Left renal cortex interstitium (tissue), 4 donors: ENCODE measurements at regions not wholly inside any gene's neighbourhood (a gene's known extent, or its start where the extent isn't known, plus 50 kb on each side); places are given as distances from the start of the nearest gene placed in this dataset.
"Not testable (repeated sequence)": the region's sequence is repeated elsewhere in the genome, so short reads cannot be mapped to it uniquely, and the experiment has no call there.

Experiments used
- DNase-seq, 4 donors: peaks; one replicate each; pipeline ENCODE4 v3.0.0-alpha.2; 2013; ENCODE audit warnings: low read depth in 4 of 4, low spot score in 2 of 4, missing footprints in 1 of 4

DNA sequence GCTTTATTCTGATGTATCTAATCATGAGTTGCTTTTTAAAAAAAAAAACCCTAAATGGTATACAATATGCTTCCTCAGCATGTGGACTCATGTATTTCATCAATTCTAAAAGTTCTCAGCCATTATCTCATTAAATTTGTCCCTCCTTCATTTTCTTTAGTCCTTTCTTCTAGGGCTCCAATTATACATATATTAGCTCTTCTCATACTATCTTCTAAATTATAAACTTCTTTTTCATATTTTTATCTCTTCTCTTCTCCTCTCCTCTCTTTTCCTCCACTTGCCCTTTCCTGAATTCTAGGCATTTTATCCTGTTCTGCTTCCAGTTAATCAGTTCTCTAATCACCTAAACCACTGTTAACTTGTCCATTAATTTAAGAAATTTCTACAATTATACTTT, 55.0 kb upstream of the IL33 start:
- no peak for DNase-seq

- DNase-seq = no peak
These were observed 62.2 kb upstream of the IL33 start for GRCh38 chr9:6153425-6153824.

GRCh38 chr9:6152788-6153187, 62.8 kb upstream of the IL33 start:
- DNase-seq = no peak

DNA sequence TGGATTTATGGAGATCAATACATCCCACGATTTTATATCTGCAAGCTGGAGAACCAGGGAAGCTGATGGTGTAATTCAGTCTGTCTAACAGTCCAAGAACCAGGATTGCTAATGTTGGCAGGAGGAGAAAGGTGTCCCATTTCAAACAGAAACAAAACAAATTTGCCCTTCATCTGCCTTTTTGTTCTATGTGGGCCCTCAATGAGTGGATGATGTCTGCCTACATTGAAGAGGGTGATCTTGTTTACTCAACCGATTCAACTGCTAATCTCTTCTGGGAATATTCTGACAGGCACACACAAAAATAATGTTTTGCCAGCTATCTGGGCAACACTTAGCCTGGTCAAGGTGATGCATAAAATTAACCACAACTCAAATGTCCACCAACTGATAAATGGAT, 65.1 kb upstream of the IL33 start:
- DNase-seq = no peak

DNA sequence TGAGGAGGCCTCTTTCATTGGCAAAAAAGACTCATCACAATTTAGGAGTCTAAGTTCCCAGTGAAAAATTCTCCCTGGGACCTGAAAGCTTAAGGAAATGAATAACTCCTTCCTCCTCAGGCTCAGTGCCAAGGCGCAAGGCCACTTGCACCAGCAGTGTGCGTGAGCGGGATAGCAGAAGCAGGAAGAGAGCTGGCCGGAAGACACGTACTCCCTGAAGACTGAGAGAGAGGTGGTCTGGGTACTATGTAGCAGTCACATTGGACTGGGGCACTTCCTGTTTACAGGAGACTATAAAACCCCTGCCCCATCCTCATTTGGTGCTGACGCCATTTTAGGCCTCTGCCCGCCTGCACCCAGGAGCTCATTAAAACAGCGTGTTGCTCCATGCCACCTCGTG, 66.3 kb upstream of the IL33 start:
- no peak for DNase-seq

GRCh38 chr9:6147846-6148245, 67.8 kb upstream of the IL33 start:
- DNase-seq = no peak

DNA sequence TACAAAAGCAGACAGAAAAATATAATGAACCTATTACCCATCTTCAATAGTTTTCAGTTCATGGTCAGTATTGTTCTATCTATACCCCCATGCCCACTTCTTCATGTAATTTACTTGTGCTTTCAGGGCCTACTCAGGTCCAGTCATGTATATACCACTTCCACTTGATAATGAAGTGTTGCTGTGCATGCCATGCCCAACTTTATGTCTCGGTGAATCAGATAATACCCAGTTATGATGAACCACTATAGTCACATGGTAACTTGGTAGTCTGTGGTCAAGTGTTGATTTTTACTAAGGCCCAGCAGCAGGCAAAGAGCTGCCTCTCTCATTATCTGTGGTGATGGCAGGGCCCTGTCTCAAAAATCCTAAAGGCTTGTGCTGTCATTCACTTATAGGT, 70.7 kb upstream of the IL33 start:
- no peak for DNase-seq

DNA sequence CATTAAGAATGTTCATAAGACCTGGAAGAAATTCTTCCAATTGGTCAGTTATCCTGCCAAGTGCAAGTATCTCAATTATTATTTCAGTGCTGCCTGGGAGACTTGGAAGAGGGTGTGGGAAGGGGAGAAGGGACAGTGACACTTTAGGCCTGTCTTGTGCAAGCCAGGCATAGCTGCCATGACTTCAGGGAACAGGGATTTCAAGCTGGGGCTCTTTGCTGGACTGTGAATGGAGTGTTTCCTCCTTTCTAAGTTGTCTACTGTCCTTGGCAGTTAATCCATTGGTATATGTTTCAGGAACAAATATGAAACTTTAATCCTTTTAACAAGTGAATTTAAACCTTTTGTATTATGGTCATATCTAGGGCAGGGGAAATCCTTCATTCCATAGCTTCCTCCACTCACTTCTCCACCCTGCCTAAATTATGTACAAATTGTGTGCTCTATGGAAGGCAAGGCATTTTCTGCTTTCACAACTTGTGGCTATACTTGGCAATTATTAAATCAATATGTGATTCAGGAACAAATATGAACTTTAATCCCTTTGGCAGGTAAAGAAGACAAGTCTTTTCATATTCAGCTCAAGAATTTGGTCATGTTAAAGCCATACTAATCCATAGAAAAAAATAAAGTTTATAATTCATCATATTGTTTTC, 72.7 kb upstream of the IL33 start:
- no peak for DNase-seq

- not testable (repeated sequence) for DNase-seq
These were observed 79.8 kb upstream of the IL33 start for GRCh38 chr9:6135780-6136179.

GRCh38 chr9:6134661-6135180, 80.9 kb upstream of the IL33 start:
- no peak for DNase-seq

GRCh38 chr9:6133346-6134063, 82.1 kb upstream of the IL33 start:
- DNase-seq = no peak

DNA sequence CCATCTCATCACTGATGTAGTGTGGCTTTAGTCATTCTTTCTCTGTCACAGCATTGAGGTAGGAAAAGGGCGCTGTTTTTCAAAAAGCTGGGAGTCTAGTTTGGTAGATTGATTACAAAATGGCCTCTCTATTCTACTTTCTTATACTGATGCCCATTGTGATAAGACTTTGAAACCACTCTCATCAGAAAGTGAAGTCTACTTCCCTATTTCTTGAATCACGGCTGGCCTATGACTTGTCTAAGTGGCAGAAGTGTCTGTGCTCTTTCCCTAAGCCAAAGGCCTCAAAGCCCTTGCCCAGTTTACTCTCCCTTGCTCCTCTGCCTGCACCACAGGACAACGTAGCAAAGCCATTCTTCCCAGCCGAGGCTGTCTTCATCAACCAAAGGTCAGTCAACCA, 83.0 kb upstream of the IL33 start:
- no peak for DNase-seq

DNA sequence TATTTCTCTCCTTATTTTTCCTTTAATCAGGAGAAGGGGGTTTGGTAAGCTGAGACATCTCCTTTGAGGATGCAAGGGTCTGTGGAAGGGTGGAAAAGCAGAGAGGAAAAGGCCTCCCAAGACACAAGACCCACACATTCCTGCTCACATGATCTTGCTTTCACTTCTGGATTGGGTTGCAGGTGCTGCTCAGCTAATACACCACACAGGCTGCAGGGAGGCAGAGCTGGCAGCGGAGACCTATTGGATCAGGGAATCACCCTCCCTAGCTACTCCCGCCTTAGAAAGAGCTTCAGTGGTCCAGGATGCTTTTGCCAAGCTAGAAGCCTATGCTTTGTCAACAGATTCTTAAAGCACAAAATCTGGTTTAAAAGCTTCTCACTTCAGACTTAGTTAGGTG, 87.6 kb upstream of the IL33 start:
- no peak for DNase-seq

DNA sequence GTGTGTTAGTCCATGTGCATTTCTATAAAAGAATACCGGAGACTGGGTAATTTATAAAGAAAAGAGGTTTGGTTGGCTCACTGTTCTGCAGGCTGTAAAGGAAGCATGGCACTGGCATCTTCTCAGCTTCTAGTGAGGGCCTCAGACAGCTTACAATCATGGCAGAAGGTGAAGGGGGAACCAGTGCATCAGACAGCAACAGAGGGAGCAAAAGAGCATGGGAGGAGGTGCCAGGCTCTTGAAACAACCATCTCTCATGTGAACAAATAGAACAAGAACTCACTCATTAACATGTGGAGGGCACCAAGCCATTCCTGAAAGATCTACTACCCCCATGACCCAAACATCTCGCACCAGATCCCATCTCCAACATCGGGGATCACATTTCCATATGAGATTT, 89.2 kb upstream of the IL33 start:
- no peak for DNase-seq

DNA sequence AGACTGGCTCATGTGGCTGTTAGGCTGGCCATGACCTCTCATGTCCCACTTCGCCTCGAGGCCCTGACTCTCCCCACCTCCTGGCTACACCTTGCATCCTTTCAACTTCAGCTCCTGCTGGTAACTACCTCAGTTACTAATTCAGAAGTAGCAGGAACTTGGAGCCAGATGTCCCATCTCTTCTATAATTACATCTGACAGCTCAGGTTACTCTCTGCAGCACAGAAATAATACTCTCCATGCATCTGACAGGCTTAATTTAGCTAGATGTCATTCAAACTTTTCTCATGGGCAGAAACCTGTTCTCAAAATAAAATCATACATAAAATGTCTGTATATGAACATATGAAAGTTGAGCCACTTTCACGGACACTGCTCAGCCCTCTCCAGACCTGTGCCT, 92.2 kb upstream of the IL33 start:
- DNase-seq = no peak

DNA sequence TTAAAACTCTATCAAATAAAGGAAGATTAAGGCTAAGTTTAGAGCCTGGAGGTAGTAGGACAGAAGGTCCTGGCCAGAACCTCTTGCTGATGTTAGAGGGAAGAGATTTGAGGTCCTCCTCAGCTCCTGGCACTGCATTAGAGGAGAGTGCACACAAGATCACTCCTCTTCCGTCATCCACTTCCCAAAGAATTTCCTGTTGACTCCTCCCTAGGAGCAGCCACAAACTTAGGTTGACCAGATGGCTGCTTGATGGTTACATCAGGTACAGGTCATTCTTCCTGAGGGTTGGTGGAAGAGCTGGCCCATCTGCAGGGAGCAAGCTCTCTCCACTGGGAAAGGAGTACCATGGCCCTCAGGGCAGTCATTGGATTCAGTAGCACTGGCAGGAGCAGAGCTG, 93.9 kb upstream of the IL33 start:
- DNase-seq = no peak

DNA sequence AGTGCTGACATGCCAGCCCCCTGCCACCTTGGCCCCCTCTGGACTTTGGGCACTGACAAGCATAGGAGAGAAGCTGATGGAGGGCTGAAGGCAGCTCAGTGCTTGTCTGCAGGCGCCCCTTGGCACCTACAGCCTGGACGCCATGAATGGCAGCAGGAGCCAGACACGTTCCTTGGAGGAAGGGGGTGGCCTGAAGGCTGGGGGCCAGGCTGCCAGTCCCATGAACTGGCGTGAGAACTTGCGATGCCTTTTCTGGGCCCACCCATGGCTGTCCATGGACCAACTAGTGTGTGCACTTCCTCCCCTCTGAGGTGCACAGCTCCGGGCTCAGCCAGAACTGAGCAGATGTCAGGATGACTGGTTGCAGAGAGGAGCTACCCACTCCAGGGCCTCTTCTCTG, 99.0 kb upstream of the RANBP6 start:
- no peak for DNase-seq

GRCh38 chr9:6113819-6114218, 98.4 kb upstream of the RANBP6 start:
- no peak for DNase-seq

DNA sequence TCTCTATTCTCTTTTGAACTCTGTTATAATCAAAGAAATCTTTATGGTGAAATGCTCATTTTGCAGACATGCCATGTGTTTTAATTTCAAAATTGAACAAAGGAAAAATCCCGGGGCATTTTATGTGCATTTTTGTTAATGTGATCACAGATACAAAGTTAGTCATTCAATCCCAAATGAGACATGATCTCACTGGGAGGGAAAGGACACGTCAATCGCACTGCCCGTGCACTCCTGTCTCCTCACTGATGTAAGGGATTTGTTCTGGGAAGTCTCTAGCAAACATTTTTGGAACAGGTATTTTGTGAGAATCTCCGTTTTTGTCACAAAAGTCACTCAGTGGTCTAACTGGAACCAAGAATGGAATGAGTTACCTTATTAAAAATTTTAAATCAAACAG, 97.9 kb upstream of the RANBP6 start:
- DNase-seq = no peak

DNA sequence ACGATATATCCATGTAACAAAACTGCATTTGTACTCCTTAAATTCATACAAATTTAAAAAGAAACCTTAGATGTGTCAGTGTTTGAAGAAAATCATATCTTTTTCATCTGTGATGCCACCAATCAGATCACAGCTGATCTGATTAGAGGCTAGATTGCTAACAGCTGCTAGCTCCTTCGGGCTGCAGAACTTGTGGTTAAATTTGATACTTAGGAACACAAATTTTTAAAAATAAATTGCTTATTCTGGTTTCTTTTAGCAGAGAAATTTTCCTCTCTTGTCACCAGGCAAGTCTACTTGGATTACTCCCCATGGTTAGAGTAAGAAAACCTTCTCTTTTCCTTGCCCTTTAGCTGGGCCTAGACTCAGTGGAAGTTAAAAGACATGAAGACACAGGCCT, 94.6 kb upstream of the RANBP6 start:
- DNase-seq = no peak

DNA sequence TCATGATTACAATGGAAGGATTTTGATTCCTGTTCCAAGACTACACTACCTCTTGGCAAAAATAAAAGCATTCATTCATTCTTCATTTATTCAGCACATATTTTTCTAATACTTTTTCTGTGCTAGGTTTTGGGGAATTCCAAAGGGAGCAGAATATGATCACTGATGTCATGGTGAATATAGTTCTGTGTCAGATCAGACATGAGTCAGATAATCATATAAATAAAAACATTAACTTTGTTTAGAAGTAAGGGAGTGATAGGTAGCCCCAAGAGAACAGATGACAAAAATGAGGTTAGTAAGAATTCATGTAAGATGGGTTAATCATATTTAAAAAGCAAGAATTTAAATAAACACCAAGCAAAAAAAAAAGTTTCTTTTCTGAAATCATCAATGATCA, 94.1 kb upstream of the RANBP6 start:
- DNase-seq = no peak

DNA sequence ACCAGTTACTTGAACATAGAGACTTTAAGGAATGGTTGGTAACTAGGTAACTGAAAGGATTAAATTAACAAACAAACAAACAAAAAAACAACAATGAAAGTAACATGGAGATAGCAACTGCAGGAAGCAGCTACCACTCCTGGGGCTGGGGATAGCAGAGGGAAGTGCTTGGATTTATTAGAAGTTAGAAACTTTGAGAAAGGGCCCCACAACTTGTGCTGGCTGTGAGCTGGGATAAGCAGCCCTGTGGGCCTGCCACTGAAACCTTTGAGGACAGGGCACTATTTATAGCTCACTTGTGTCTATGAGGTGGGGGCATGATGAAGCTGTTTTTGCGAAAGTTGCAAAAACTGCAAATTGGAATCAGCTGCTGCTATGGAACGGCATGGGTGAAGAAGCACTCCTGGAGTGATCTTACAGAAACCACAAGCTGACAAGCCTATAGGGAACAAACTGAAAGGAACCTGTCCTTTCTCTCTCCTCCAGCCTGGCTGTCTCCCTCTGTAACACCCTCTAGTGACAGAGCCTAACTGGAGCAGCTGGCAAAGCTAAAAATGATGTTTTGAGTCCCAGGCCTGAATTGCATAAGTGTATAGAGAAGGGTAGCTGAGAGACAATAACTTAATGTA, 91.4 kb upstream of the RANBP6 start:
- DNase-seq = peak in 2 of 4 donors; percentile 11 to 13
